IMR-90 (cell line): ENCODE measurements at regions not wholly inside any gene's neighbourhood (a gene's known extent, or its start where the extent isn't known, plus 50 kb on each side); places are given as distances from the start of the nearest gene placed in this dataset.

Experiments used
- BHLHE40 ChIP-seq: fragments of 150-350 bp; IDR thresholded peaks from 2 replicates; pipeline ENCODE4 v1.6.1; 2016; ENCODE audit warnings: mild to moderate bottlenecking, low read depth, low read length
- CEBPB ChIP-seq: IDR thresholded peaks from 2 replicates; pipeline ENCODE4 v1.6.1; 2012; ENCODE audit warnings: low read depth, low read length, improper control_type of control experiment
- CTCF ChIP-seq: conservative IDR thresholded peaks from 2 replicates; pipeline ENCODE4 v1.5.1; 2012; ENCODE audit warnings: mild to moderate bottlenecking, low read depth, low read length, improper control_type of control experiment
- FOS ChIP-seq: fragments of 150-350 bp; IDR thresholded peaks from 2 replicates; pipeline ENCODE4 v1.6.1; 2016; ENCODE audit warnings: low read depth, low read length
- MAFK ChIP-seq: IDR thresholded peaks from 2 replicates; pipeline ENCODE4 v1.6.1; 2012; ENCODE audit warnings: low read depth, low read length, improper control_type of control experiment
- MXI1 ChIP-seq: IDR thresholded peaks from 2 replicates; pipeline ENCODE4 v1.6.1; 2012; ENCODE audit warnings: low read depth, mild to moderate bottlenecking, low read length, moderate library complexity, borderline replicate concordance
- NFE2L2 ChIP-seq: fragments of 150-350 bp; IDR thresholded peaks from 2 replicates; pipeline ENCODE4 v1.6.1; 2016; ENCODE audit warnings: low read depth, mild to moderate bottlenecking, low read length
- POLR2A ChIP-seq: IDR thresholded peaks from 2 replicates; pipeline ENCODE4 v1.6.1; 2012; ENCODE audit warnings: mild to moderate bottlenecking, low read depth, low read length
- RAD21 ChIP-seq: IDR thresholded peaks from 2 replicates; pipeline ENCODE4 v1.6.1; 2012; ENCODE audit warnings: low read length, improper control_type of control experiment
- RCOR1 ChIP-seq: IDR thresholded peaks from 2 replicates; pipeline ENCODE4 v1.6.1; 2012; ENCODE audit warnings: mild to moderate bottlenecking, low read length, improper control_type of control experiment; ENCODE audit not compliant: insufficient replicate concordance
- RFX5 ChIP-seq: IDR thresholded peaks from 2 replicates; pipeline ENCODE4 v1.8.0; 2012; ENCODE audit warnings: low read depth, mild to moderate bottlenecking, low read length, moderate library complexity
- SMC3 ChIP-seq: fragments of 150-350 bp; IDR thresholded peaks from 2 replicates; pipeline ENCODE4 v1.6.1; 2016; ENCODE audit warnings: low read depth, mild to moderate bottlenecking, antibody characterized with exemption, low read length, moderate library complexity
- USF2 ChIP-seq: fragments of 150-350 bp; IDR thresholded peaks from 2 replicates; pipeline ENCODE4 v1.6.1; 2017; ENCODE audit warnings: mild to moderate bottlenecking, antibody characterized with exemption, low read length, low read depth

- TF ChIP-seq POLR2A (no peak), CTCF (no peak), CEBPB (no peak), SMC3 (no peak), RAD21 (no peak), MXI1 (no peak), NFE2L2 (no peak), RFX5 (no peak), FOS (no peak), BHLHE40 (no peak), MAFK (no peak), USF2 (no peak), RCOR1 (no peak)
Observed at GRCh38 chr13:95463531-95463930, 89.0 kb upstream of the CLDN10 start.
